ENCODE measurements at regions not wholly inside any gene's neighbourhood (a gene's known extent, or its start where the extent isn't known, plus 50 kb on each side); places are given as distances from the start of the nearest gene placed in this dataset.

- no peak overlapping the region for H2BK15ac ChIP-seq (ENCODE audit: low read depth, low read length)
- no peak overlapping the region for H4K5ac ChIP-seq (ENCODE audit: insufficient read length, low read depth, low read length)
- H3K27me3 Mint-ChIP-seq (ENCODE audit: low read depth) = peaks cover 5% of the 10 kb centered on the region
- H3K79me1 ChIP-seq (ENCODE audit: insufficient read depth, low read depth, low read length, poor library complexity, severe bottlenecking) = no peaks in the 10 kb centered on the region
- no peaks in the 10 kb centered on the region; a peak in 1 of 5 replicates for H3K9me3 Mint-ChIP-seq
- H3K4me1 ChIP-seq (ENCODE audit: insufficient read depth, low read length) = no peaks in the 10 kb centered on the region
- H3K23ac ChIP-seq (ENCODE audit: insufficient read length, low read depth, low read length) = no peak overlapping the region
- no peak for TF ChIP-seq CTCF (conservative IDR thresholded peaks at IDR 0.05)
- H4K8ac ChIP-seq (replicated peaks; ENCODE audit: insufficient read length, low read depth, low read length) = no peak overlapping the region
- no peaks in the 10 kb centered on the region for H3K79me2 ChIP-seq (ENCODE audit: insufficient read depth, low read length)
- no peak overlapping the region for H2BK12ac ChIP-seq (ENCODE audit: insufficient read length, low read depth, low read length)
- no CpG with 5 or more reads among the region's 5 CpGs for WGBS (ENCODE audit: extremely low coverage, insufficient read length, low lambda C conversion rate)
- no peak overlapping the region for H2AK5ac ChIP-seq (ENCODE audit: insufficient read length, low read length)
- no peak overlapping the region for H3K27ac ChIP-seq (ENCODE audit: insufficient read length, low read depth, low read length)
- no peak overlapping the region for H3K9ac ChIP-seq (ENCODE audit: extremely low read depth, insufficient read length, low read length)
- no peaks in the 10 kb centered on the region for H3K9me3 ChIP-seq (ENCODE audit: control insufficient read depth, low read depth, low read length)
- no peak overlapping the region for H2BK20ac ChIP-seq (ENCODE audit: low read depth, low read length, poor library complexity, severe bottlenecking)
- H3T11ph ChIP-seq (ENCODE audit: low read length) = no peak overlapping the region
- no peak overlapping the region for H4K91ac ChIP-seq (ENCODE audit: insufficient read length, low read depth, low read length)
- no peak overlapping the region for H3K4me2 ChIP-seq (ENCODE audit: insufficient read depth, insufficient read length, low read length)
- no peaks in the 10 kb centered on the region for H3K36me3 Mint-ChIP-seq (ENCODE audit: insufficient read depth in 1 of 3, low read depth in 3 of 3)
- H3K4me1 Mint-ChIP-seq = peaks cover 3 to 13% of the 10 kb centered on the region in 2 experiments
- no peak for DNase-seq
- no peak overlapping the region for H2BK120ac ChIP-seq (ENCODE audit: low read depth, low read length, poor library complexity, severe bottlenecking)
- no peak overlapping the region for H3K4me3 Mint-ChIP-seq
- no peaks in the 10 kb centered on the region for H3K23me2 ChIP-seq (ENCODE audit: insufficient read length, low read depth, low read length, poor library complexity, severe bottlenecking)
- H3K4ac ChIP-seq (ENCODE audit: low read depth, low read length) = no peak overlapping the region
- no peak overlapping the region for H3K56ac ChIP-seq (ENCODE audit: insufficient read length, low read depth, low read length)
- no peak overlapping the region for H3K18ac ChIP-seq (ENCODE audit: insufficient read length, low read depth, low read length)
- no peak overlapping the region for H3K27ac Mint-ChIP-seq
- no peak overlapping the region for H2BK5ac ChIP-seq (ENCODE audit: insufficient read length, low read length)
- no peak overlapping the region for H3K14ac ChIP-seq (ENCODE audit: insufficient read depth, low read length)
- no peak overlapping the region for H2AFZ ChIP-seq (ENCODE audit: low read length)
- no peaks in the 10 kb centered on the region for H4K20me1 ChIP-seq (ENCODE audit: control insufficient read depth, insufficient read depth, insufficient read length)
- no peaks in the 10 kb centered on the region for H3K27me3 ChIP-seq (ENCODE audit: insufficient read depth, low read length)
Observed at GRCh38 chr2:37865640-37866039, 59.4 kb upstream of the RMDN2 start.
